ENCODE measurements at regions not wholly inside any gene's neighbourhood (a gene's known extent, or its start where the extent isn't known, plus 50 kb on each side); places are given as distances from the start of the nearest gene placed in this dataset.

GRCh38 chr14:105899071-105899641 lies 372.8 kb downstream of the TMEM121 start:
- ChIA-PET CTCF (no interaction called here), POLR2A (no interaction called here)
- no TSS peak for BruUV-seq (replicated peaks)
- dilution Hi-C loops (cut with MboI; ENCODE audit: extremely low pct_ligation_motif_present, low sequenced_read_pairs) = no loop called here
- Histone ChIP-seq H4K20me1 (replicated peaks; ENCODE audit: control insufficient read depth, extremely low read depth, insufficient read depth, low read length) (no peaks in the 10 kb centered on the region), H3K4me2 (ENCODE audit: insufficient read depth, low read length) (no peak overlapping the region), H3K27ac (ENCODE audit: insufficient read depth, low read depth, low read length) (no peak overlapping the region), H3K4me3 (replicated peaks in 1 of 3; ENCODE audit: insufficient read depth in 1 of 3, low read depth in 1 of 3, low read length in 3 of 3) (no peak overlapping the region), H3K36me3 (ENCODE audit: control insufficient read depth in 2 of 2, extremely low read depth in 1 of 2, insufficient read depth in 2 of 2, low read length in 2 of 2) (no peaks in the 10 kb centered on the region), H2AFZ (ENCODE audit: low read depth, low read length) (no peak overlapping the region), H3K9ac (replicated peaks; ENCODE audit: extremely low read depth, insufficient read depth, low read length) (no peak overlapping the region), H3K9me1 (replicated peaks; ENCODE audit: control insufficient read depth, extremely low read depth, insufficient read depth, low read length) (no peaks in the 10 kb centered on the region), H3K79me2 (ENCODE audit: control insufficient read depth, insufficient read depth, low read length) (no peaks in the 10 kb centered on the region), H3K27me3 (ENCODE audit: control insufficient read depth in 2 of 2, insufficient read depth in 2 of 2, low read length in 2 of 2) (no peaks in the 10 kb centered on the region), H3K9me3 (replicated peaks; ENCODE audit: control insufficient read depth, insufficient read depth, low read length) (peaks cover 2% of the 10 kb centered on the region), H3K4me1 (ENCODE audit: control insufficient read depth, extremely low read depth, insufficient read depth, low read length) (no peaks in the 10 kb centered on the region)
- TF ChIP-seq MAX (IDR thresholded peaks at IDR 0.05; ENCODE audit: insufficient read depth, insufficient read length) (no peak), CTCF (IDR thresholded peaks at IDR 0.05; ENCODE audit: extremely low read depth in 1 of 2, insufficient read depth in 1 of 2, low read depth in 1 of 2, low read length in 2 of 2) (no peak)
- DNase-seq (ENCODE audit: low read depth, low spot score) (no peak), FAIRE-seq (no peak)
- intact Hi-C loops (cut with micrococcal nuclease) = no loop called here

GRCh38 chr14:105899657-105900397 lies 373.4 kb downstream of the TMEM121 start:
- no peaks in the 10 kb centered on the region for H3K9me1 ChIP-seq (replicated peaks; ENCODE audit: control insufficient read depth, extremely low read depth, insufficient read depth, low read length)
- peaks cover 2% of the 10 kb centered on the region for H3K9me3 ChIP-seq (replicated peaks; ENCODE audit: control insufficient read depth, insufficient read depth, low read length)
- no peak overlapping the region for H3K27ac ChIP-seq (ENCODE audit: insufficient read depth, low read depth, low read length)
- no peak for TF ChIP-seq CTCF (IDR thresholded peaks at IDR 0.05; ENCODE audit: extremely low read depth in 1 of 2, insufficient read depth in 1 of 2, low read depth in 1 of 2, low read length in 2 of 2)
- no peak for TF ChIP-seq FOS (IDR thresholded peaks at IDR 0.05; ENCODE audit: borderline replicate concordance, insufficient read depth, low read length)
- no peak for TF ChIP-seq MAX (IDR thresholded peaks at IDR 0.05; ENCODE audit: insufficient read depth, insufficient read length)
- no peak for TF ChIP-seq JUN (IDR thresholded peaks at IDR 0.05; ENCODE audit: borderline replicate concordance, insufficient read depth, insufficient read length, low read depth)
- TF ChIP-seq POLR2A (IDR thresholded peaks at IDR 0.05; ENCODE audit: low read depth, low read length) = no peak
- TF ChIP-seq POLR2AphosphoS5 (IDR thresholded peaks at IDR 0.05; ENCODE audit: insufficient read depth, low read depth, low read length) = no peak
- intact Hi-C loops (cut with micrococcal nuclease) = no loop called here
- no peak overlapping the region for H2AFZ ChIP-seq (ENCODE audit: low read depth, low read length)
- dilution Hi-C loops (cut with MboI; ENCODE audit: extremely low pct_ligation_motif_present, low sequenced_read_pairs) = no loop called here
- H3K4me2 ChIP-seq (ENCODE audit: insufficient read depth, low read length) = no peak overlapping the region
- H3K4me1 ChIP-seq (ENCODE audit: control insufficient read depth, extremely low read depth, insufficient read depth, low read length) = no peaks in the 10 kb centered on the region
- no peaks in the 10 kb centered on the region for H3K79me2 ChIP-seq (ENCODE audit: control insufficient read depth, insufficient read depth, low read length)
- POLR2A ChIA-PET = no interaction called here
- DNase-seq (ENCODE audit: low read depth, low spot score) (no peak), FAIRE-seq (no peak)
- no peak overlapping the region for H3K4me3 ChIP-seq (replicated peaks in 1 of 3; ENCODE audit: insufficient read depth in 1 of 3, low read depth in 1 of 3, low read length in 3 of 3)
- H4K20me1 ChIP-seq (replicated peaks; ENCODE audit: control insufficient read depth, extremely low read depth, insufficient read depth, low read length) = no peaks in the 10 kb centered on the region
- H3K36me3 ChIP-seq (ENCODE audit: control insufficient read depth in 2 of 2, extremely low read depth in 1 of 2, insufficient read depth in 2 of 2, low read length in 2 of 2) = no peaks in the 10 kb centered on the region
- CTCF ChIA-PET = no interaction called here
- no peak overlapping the region for H3K9ac ChIP-seq (replicated peaks; ENCODE audit: extremely low read depth, insufficient read depth, low read length)
- no TSS peak for BruUV-seq (replicated peaks)
- no peaks in the 10 kb centered on the region for H3K27me3 ChIP-seq (ENCODE audit: control insufficient read depth in 2 of 2, insufficient read depth in 2 of 2, low read length in 2 of 2)

Measured in endothelial cell of umbilical vein (primary cell).